GM18858 (cell line): ENCODE measurements at regions not wholly inside any gene's neighbourhood (a gene's known extent, or its start where the extent isn't known, plus 50 kb on each side); places are given as distances from the start of the nearest gene placed in this dataset.
"Not testable (repeated sequence)": the region's sequence is repeated elsewhere in the genome, so short reads cannot be mapped to it uniquely, and the experiment has no call there.

Source experiments
- ATAC-seq: cut with Tn5 transposase; IDR thresholded peaks from one replicate; pipeline ENCODE4 v1.9.1; 2021; ENCODE audit not compliant: unreplicated experiment

GRCh38 chr11:21711341-21711740 is 481.5 kb upstream of the ANO5 start:
- no peak for ATAC-seq

- no peak for ATAC-seq
These were observed 469.2 kb upstream of the ANO5 start for GRCh38 chr11:21723678-21724077.

GRCh38 chr11:21727102-21727501 is 465.8 kb upstream of the ANO5 start:
- no peak for ATAC-seq

GRCh38 chr11:21736404-21736803 is 456.5 kb upstream of the ANO5 start:
- ATAC-seq: no peak

DNA sequence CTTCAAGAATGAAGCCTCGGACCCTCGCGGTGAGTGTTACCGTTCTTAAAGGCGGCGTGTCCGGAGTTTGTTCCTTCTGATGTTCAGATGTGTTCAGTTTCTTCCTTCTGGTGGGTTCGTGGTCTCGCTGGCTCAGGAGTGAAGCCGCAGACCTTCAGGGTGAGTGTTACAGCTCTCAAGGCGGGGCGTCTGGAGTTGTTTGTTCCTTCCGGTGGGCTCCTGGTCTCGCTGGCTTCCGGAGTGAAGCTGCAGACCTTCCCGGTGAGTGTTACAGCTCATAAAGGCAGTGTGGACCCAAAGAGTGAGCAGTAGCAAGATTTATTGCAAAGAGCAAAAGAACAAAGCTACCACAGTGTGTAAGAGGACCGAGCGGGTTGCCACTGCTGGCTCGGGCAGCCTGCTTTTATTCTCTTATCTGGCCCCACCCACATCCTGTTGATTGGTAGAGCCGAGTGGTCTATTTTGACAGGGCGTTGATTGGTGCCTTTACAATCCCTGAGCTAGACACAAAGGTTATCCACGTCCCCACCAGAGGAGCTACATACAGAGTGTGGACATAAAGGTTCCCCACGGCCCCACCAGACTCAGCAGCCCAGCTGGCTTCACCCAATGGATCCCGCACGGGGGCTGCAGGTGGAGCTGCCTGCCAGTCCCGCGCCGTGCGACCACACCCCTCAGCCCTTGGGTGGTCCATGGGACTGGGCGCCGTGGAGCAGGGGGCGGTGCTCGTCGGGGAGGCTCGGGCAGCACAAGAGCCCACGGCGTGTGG is 440.2 kb upstream of the ANO5 start:
- ATAC-seq: not testable (repeated sequence)

DNA sequence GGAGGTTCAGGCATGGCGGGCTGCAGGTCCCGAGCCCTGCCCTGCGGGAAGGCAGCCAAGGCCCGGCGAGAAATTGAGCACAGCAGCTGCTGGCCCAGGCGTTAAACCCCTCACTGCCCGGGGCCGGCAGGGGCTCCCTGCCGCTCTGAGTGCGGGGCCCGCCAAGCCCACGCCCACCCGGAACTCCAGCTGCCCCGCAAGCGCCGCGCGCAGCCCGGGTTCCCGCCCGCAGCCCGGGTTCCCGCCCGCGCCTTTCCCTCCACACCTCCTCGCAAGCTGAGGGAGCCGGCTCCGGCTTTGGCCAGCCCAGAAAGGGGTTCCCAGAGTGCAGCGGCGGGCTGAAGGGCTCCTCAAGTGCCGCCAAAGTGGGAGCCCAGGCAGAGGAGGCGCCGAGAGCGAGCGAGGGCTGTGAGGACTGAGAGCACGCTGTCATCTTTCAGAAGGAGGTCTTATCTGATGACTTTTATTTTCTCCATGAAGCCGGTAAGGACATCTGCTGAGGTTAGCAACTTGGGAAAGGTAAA is 439.6 kb upstream of the ANO5 start:
- ATAC-seq: not testable (repeated sequence)

GRCh38 chr11:21761000-21761399 is 431.9 kb upstream of the ANO5 start:
- no peak for ATAC-seq

GRCh38 chr11:21768388-21768787 is 424.5 kb upstream of the ANO5 start:
- no peak for ATAC-seq

- no peak for ATAC-seq
These were observed 423.7 kb upstream of the ANO5 start for GRCh38 chr11:21769188-21769587.

DNA sequence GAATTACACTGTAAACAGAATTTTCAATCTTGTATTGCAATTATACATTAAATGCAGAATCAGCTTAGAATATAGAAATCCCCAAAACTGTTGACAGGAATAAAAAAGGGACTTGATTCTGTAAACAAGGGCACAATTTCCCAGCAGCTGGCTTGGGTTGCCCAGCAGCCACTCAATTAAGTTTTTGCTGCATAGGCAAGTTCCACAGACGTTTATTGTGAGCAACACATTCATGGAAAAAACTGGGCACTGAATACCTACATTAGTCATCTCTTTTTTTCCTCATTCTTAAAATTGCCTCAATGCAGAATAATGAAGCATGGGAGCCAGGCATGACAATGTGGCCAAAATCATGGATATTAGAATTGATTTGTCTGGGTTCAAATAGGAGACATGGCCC is 421.8 kb upstream of the ANO5 start:
- ATAC-seq: no peak

GRCh38 chr11:21774212-21774611 is 418.7 kb upstream of the ANO5 start:
- no peak for ATAC-seq

DNA sequence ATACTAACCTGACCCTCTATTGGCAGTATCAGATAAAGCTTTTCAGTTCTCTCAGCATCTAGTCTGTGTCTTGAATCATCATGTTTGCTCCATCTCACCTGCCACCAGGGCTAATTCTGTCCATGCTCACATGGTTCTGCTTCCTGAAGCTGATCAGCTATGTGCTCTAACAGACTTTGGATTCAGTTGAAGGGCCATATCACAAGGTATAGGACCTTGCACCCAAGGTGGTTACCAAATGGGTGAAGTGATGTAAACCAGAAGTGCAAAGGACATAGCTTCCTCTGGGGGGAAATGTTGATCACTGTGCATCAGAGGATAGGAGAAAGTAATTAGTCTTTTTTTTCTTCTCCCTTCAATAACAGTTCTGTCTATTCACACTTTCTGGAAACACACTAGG is 417.0 kb upstream of the ANO5 start:
- no peak for ATAC-seq

- no peak for ATAC-seq
These were observed 408.9 kb upstream of the ANO5 start for GRCh38 chr11:21783954-21784353.

DNA sequence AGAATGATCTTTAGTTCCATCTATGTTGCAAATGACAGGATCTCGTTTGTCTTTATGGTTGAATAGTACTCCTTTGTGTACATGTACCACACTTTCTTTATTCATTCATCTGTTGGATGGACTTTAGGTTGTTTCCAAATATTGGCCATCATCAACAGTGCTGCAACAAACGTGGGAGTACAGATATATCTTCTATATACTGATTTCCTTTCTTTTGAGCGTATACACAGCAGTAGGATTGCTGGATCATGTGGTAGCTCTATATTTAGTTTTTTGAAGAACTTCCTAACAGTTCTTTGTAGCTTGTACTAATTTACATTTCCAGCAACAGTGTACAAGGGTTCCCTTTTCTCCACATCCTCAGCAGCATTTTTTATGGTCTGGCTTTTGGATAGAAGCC is 407.5 kb upstream of the ANO5 start:
- no peak for ATAC-seq

DNA sequence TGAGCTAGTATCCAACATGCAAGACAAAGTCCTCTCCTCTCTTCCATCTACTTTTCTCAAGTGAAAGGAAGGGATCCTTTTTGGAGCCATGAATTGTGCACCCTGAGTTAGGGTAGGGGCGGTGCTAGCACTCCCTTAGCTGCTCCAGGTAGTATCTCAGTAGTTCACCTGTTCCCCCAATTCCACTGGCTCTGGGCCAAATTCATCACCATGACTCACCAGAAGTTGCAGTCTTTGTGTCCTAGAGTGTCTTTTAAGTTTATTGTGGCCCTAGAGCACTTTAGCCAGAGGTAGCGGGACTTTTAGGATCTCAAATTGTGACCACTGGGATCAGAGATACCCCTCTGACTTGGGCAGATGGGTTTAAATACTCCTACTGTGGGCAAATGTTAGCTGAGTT is 398.6 kb upstream of the ANO5 start:
- no peak for ATAC-seq

DNA sequence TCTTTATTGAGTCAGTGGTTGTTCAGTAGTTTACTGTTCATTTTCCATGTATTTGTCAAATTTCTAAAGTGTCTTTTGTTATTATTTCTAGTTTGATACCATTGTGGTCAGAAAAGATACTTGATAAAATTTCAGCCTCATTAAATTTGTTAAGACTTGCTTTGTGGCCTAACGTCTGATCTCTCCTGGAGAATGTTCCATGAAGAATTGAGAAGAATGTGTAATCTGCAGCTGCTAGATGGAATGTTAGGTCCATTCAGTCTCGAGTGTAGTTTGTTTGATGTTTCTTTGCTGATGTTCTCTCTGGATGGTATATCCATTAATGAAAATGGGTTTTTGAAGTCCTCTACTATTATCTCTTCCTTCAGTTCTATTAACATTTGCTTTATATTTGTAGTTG is 394.7 kb upstream of the ANO5 start:
- ATAC-seq: no peak

GRCh38 chr11:21804523-21804922 is 388.4 kb upstream of the ANO5 start:
- ATAC-seq: not testable (repeated sequence)

- ATAC-seq: no peak
These were observed 386.4 kb upstream of the ANO5 start for GRCh38 chr11:21806508-21806907.

DNA sequence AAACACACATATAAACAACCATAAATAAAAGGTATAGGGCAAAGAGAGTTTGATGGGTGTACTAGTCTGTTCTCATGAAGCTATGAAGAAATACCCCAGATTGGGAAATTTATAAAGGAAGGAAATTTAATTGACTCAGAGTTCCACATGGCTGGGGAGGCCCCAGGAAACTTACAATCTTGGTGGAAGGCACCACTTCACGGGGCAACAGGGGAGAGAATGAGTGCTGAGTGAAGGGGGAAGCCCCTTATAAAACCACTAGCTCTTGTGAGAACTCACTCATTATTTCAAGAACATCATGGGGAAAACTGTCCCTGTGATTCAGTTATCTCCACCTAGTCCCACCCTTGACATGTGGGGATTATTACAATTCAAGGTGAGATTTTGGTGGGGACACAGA is 385.9 kb upstream of the ANO5 start:
- no peak for ATAC-seq

- ATAC-seq: no peak
These were observed 385.5 kb upstream of the ANO5 start for GRCh38 chr11:21807350-21807749.

DNA sequence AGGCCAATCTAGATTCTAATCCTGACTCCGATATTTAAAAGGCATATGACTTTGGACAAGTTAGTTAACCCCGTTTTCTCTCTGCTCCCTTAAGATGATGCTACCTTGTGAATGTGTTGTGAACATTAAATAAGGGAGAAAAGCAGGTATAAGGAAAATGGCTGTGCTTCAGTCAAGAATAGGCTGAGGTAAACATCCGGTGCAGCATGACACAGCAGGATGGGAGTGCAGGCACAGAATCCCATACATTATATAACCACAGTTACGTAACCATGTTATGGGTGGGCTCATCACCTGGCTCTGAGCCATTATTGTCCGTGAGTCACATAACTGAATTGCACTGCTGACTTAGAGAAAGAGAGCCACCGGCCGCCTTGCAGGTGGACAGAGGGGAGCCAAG is 382.2 kb upstream of the ANO5 start:
- ATAC-seq: no peak

- ATAC-seq: no peak
These were observed 381.3 kb upstream of the ANO5 start for GRCh38 chr11:21811572-21811971.

DNA sequence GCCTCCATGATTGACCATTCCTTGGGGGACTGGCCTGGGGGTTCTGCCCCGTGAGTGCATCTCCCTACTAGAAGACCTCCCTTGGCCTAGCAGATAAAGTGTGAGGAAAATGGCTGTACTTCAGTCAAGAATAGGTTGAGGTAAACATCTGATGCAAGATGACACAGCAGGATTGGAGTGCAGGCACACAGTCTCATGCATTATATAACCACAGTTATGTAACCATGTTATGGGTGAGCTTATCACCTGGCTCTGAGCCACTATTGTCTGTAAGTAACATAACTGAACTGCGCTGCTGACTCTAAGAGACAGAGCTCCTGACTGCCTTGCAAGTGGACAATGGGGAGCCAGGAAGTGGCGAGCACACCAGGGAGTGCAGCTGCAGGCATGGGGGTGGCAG is 378.7 kb upstream of the ANO5 start:
- ATAC-seq: no peak
